NCI-H1092 treated with DMSO at 0.1 percent for 48 hours (cell line): ENCODE measurements at regions not wholly inside any gene's neighbourhood (a gene's known extent, or its start where the extent isn't known, plus 50 kb on each side); places are given as distances from the start of the nearest gene placed in this dataset.

Experiments used
- DNase-seq: peaks from one replicate; lab custom pipeline; 2025; lab: John Stamatoyannopoulos, UW

GRCh38 chr12:67426067-67426466 is 156.9 kb downstream of the CAND1 start:
- DNase-seq: peak; percentile 9

GRCh38 chr12:67427336-67427735 is 158.2 kb downstream of the CAND1 start:
- DNase-seq: no peak

- DNase-seq: no peak
These were observed 159.3 kb downstream of the CAND1 start for GRCh38 chr12:67428431-67428830.

- DNase-seq: peak; percentile 13
These were observed 161.7 kb downstream of the CAND1 start for GRCh38 chr12:67430708-67431335.

- DNase-seq: no peak
These were observed 162.4 kb downstream of the CAND1 start for GRCh38 chr12:67431411-67432020.

GRCh38 chr12:67433385-67434175 is 164.4 kb downstream of the CAND1 start:
- DNase-seq: no peak

- no peak for DNase-seq
These were observed 165.7 kb downstream of the CAND1 start for GRCh38 chr12:67434671-67435370.

GRCh38 chr12:67436230-67436629 is 167.1 kb downstream of the CAND1 start:
- no peak for DNase-seq

GRCh38 chr12:67437011-67437410 is 167.9 kb downstream of the CAND1 start:
- no peak for DNase-seq

- no peak for DNase-seq
These were observed 170.5 kb downstream of the CAND1 start for GRCh38 chr12:67439611-67440010.

GRCh38 chr12:67441736-67442346 is 172.7 kb downstream of the CAND1 start:
- peak; percentile 81 for DNase-seq

GRCh38 chr12:67442347-67442841 is 173.2 kb downstream of the CAND1 start:
- peak; percentile 73 for DNase-seq

- DNase-seq: no peak
These were observed 173.7 kb downstream of the CAND1 start for GRCh38 chr12:67442896-67443295.

- no peak for DNase-seq
These were observed 175.4 kb downstream of the CAND1 start for GRCh38 chr12:67444542-67444941.

- DNase-seq: no peak
These were observed 177.6 kb downstream of the CAND1 start for GRCh38 chr12:67446716-67447115.

GRCh38 chr12:67447180-67447579 is 178.0 kb downstream of the CAND1 start:
- DNase-seq: no peak

GRCh38 chr12:67449591-67450052 is 180.5 kb downstream of the CAND1 start:
- DNase-seq: no peak

GRCh38 chr12:67450441-67450840 is 181.3 kb downstream of the CAND1 start:
- DNase-seq: no peak

- no peak for DNase-seq
These were observed 182.0 kb downstream of the CAND1 start for GRCh38 chr12:67451206-67451605.

GRCh38 chr12:67452119-67452805 is 183.1 kb downstream of the CAND1 start:
- no peak for DNase-seq

GRCh38 chr12:67453191-67453590 is 184.0 kb downstream of the CAND1 start:
- DNase-seq: no peak
